Stimulated activated naive CD8-positive, alpha-beta T cell treated with anti-CD3 and anti-CD28 coated beads, Interleukin-15, Interleukin-2, amounts not matched to agents 100 U/mL and 50 U/mL, for 24 hours (primary cell): ENCODE measurements at regions not wholly inside any gene's neighbourhood (a gene's known extent, or its start where the extent isn't known, plus 50 kb on each side); places are given as distances from the start of the nearest gene placed in this dataset.
"Not testable (repeated sequence)": the region's sequence is repeated elsewhere in the genome, so short reads cannot be mapped to it uniquely, and the experiment has no call there.

Experiments
- ATAC-seq: fragments of 150-1000 bp; cut with Tn5 transposase; one replicate; pipeline ENCODE4 v1.10.0; 2021
- DNase-seq: peaks from one replicate; pipeline ENCODE4 v3.0.0; 2021

DNA sequence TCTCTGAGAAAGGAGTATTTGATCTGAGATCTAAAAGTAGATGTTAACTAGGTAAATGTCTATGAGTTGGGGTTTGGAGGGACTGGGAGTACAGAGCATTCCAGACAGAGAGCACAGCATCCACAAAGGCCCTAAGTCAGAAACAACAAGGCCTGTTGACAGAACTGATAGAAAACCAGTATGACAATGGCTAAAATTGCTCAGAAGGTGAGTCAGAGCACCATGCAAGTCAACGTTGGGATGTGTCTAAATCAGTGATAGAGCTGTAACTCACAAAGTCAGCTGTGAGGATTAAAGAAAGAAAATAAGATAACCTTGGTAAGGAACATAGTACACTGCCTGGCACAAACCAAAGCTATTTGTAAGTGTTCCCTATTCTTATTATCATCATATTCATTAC lies 124.0 kb downstream of the CETN3 start:
- ATAC-seq (no peak), DNase-seq (no peak)

DNA sequence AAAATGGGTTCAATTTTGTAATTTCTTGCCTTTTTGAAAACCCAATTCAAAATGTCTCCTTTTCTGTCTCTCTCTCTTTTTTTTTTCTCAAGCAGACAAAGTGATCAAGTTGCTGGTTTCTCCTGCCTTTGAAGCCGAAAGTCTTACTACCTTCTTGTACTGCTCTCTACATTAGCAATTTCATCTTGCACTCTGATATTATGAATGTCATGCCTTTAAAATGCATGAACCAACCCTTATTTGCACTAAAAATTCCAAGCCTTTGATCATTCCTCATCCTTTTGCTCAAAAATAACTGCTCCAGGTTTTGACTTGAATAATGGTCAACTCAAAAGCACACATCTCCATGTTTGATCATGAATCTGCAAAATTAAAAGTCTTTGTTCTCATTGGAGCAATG lies 125.2 kb downstream of the CETN3 start:
- ATAC-seq: no peak
- DNase-seq: no peak

- ATAC-seq (no peak), DNase-seq (no peak)
Observed at GRCh38 chr5:90279091-90279490, 130.5 kb downstream of the CETN3 start.

GRCh38 chr5:90274216-90274615 lies 135.3 kb downstream of the CETN3 start:
- ATAC-seq: no peak
- no peak for DNase-seq

DNA sequence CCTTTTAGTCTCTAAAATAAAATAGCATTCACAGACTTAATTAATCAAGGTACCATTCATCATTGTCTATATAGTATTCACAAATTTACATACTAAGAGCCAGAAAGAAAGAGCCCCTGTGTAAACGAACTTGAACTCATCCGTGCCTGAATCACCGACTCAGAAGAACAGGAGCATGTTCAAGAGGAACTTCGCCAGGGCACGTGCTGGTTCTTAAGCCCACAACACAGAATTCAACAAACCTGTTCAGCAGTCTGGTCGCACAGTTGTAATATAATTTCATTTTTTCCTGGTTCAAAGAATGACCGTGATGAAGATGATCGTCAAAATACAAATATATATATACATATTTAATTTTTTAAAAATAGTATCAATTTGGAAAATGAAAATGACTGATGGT lies 141.9 kb downstream of the CETN3 start:
- DNase-seq: no peak
- no peak for ATAC-seq

DNA sequence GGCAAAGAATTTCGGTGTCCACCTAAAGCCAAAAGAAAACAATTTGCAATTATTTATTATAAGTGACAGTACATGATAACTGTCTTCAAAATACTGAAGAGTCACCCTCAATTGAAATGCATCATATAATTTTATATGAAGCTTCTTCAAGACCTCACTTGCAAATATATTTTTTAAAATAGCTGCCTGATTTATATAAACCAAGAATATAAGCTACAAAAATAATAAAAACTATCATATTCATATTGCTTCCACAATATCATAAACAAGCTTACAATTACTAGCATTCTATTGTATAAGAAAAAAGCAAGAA lies 144.1 kb downstream of the CETN3 start:
- DNase-seq: no peak
- ATAC-seq: no peak

- ATAC-seq (no peak), DNase-seq (peak; percentile 57)
Observed at GRCh38 chr5:90264689-90265544, 144.6 kb downstream of the CETN3 start.

GRCh38 chr5:90263102-90263820 lies 146.3 kb downstream of the CETN3 start:
- ATAC-seq: no peak

DNA sequence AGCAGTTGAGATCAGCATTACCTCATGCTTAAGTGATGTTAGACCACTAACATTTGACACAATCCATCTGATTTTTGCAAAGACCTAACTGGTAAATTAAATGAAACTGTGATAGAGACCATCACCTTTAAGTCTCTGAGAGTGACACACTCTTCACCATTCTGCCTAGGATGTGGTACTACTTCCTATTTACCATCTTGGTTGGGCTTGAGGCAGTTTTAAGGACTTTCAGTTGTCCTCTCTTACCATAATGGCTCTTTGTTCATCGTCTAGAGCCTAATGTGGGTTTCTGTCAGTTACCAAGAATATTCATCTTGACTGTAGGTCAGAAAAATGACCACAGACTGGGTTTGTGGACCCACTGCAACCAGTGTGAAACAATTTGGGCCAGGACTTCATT lies 158.1 kb downstream of the CETN3 start:
- ATAC-seq: no peak
- no peak for DNase-seq

More at GRCh38 chr5:90263102-90263820, 146.3 kb downstream of the CETN3 start:
- no peak for DNase-seq

- ATAC-seq: no peak
- DNase-seq: no peak
Observed at GRCh38 chr5:90248640-90249039, 160.9 kb downstream of the CETN3 start.

- DNase-seq, ATAC-seq: not testable (repeated sequence)
Observed at GRCh38 chr5:90243848-90244247, 165.7 kb downstream of the CETN3 start.

- ATAC-seq: no peak
Observed at GRCh38 chr5:90233476-90233875, 176.1 kb downstream of the CETN3 start.

GRCh38 chr5:90231688-90232087 lies 177.9 kb downstream of the CETN3 start:
- DNase-seq (no peak), ATAC-seq (no peak)

More at GRCh38 chr5:90233476-90233875, 176.1 kb downstream of the CETN3 start:
- no peak for DNase-seq

GRCh38 chr5:90227683-90228082 lies 181.9 kb downstream of the CETN3 start:
- DNase-seq (no peak), ATAC-seq (no peak)

DNA sequence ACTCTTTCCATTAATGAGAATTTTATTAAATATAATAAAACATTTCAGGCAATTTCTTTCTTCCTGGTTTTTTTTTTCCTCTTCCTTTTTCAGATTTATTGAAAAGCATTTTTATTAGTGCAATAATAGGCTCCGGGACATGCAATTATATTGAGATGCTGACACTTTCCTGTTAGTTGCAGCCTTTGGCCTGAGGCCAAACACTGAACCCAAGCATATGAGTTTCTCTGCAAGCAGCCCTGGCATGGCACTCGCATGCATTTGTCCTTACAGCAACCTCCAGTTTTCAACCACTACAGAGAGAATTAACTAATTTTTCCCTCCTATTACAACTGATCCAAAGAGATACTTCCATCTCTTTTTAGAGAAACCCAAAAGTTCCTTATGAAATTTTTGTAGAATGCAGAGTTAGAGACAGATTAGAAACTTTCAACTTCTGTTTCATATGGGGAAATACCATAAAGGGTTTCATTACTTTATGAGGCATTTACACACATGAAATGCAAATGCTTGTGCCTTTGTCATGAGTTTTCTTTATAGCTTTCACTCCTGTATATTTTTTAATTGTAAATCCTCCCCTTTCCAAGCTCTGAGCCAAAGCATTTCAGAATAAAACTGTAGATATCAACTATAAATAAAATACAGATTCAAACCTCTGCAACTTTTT lies 183.0 kb downstream of the CETN3 start:
- ATAC-seq (no peak), DNase-seq (no peak)

- DNase-seq (no peak), ATAC-seq (no peak)
Observed at GRCh38 chr5:90224342-90224741, 185.2 kb downstream of the CETN3 start.

DNA sequence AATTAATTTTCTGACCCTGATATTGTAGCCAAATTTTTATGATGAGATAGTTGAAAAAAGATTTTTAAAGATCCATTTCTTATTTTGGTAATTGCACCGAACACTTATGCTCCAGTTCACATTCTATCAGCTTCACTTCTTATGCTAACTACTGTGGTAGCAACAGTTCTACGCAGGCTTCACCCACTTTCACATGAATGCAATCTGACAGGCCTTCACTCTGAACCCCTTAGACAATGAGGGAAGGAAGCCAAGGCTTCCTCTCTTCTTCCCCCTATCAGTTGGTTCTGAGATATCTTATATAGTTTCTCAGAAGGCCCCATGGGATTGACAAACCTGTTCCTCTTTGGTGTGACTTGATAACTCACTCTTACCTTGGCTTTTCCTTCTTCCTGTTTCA lies 185.8 kb downstream of the CETN3 start:
- DNase-seq (no peak), ATAC-seq (no peak)

DNA sequence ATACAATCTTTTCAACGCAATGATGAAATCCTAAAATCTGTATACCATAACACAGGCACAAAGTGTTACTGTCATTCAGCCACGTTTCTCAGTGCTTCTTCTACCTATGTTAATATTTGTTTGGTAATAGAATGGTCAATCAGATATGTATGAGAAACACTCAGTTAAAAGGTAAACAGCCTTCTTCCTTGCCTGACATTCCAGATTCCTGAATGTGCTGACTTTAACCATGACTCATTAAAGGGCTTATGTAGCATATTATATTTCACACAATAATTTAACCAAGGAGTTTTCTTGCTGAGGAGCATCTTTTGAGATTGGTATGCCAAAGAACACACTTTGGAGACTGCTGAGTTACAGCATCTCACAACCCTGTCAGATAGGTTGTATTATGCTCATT lies 187.6 kb downstream of the CETN3 start:
- no peak for DNase-seq
- no peak for ATAC-seq

- no peak for ATAC-seq
- no peak for DNase-seq
Observed at GRCh38 chr5:90220554-90220953, 189.0 kb downstream of the CETN3 start.

DNA sequence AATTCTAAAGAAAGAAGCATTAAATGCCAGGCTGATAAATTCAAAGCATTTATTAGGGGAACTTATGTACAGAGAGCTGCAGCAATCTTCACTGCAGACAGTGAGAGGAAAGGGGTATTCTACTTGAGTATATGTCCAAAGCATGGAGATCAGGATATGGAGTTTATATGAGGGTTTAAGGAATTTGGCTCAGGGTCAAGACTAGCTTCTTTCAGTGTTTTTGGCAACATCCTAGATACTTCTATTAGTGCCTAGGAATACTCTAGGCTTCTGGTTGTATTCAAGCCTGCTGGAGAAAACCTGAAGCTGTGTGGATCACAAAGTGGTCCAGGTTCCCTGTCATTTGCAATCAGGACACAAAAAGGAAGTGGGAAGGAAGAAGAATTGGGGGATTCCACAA lies 194.6 kb downstream of the CETN3 start:
- DNase-seq (no peak), ATAC-seq (no peak)

DNA sequence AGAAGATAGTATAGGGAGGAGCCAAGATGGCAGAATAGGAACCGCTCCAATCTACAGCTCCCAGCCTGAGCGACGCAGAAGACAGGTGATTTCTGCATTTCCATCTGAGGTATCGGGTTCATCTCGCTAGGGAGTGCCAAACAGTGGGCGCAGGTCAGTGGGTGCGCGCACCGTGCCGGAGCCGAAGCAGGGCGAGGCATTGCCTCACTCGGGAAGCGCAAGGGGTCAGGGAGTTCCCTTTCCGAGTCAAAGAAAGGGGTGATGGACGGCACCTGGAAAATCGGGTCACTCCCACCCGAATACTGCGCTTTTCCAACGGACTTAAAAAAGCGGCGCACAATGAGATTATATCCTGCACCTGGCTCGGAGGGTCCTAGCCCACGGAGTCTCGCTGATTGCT lies 201.2 kb downstream of the CETN3 start:
- ATAC-seq, DNase-seq: not testable (repeated sequence)

- DNase-seq (no peak), ATAC-seq (no peak)
Observed at GRCh38 chr5:90201923-90202322, 207.6 kb downstream of the CETN3 start.

GRCh38 chr5:90193185-90193822 lies 216.3 kb downstream of the CETN3 start:
- DNase-seq (no peak), ATAC-seq (no peak)
